Keratinocyte (primary cell): ENCODE measurements at regions not wholly inside any gene's neighbourhood (a gene's known extent, or its start where the extent isn't known, plus 50 kb on each side); places are given as distances from the start of the nearest gene placed in this dataset.

ENCODE experiments used
- CTCF ChIP-seq, 3 experiments: IDR thresholded peaks in 1 of 3; conservative IDR thresholded peaks in 1 of 3; optimal IDR thresholded peaks in 1 of 3; 2 replicates in 2 of 3; 3 replicates in 1 of 3; pipeline versions ENCODE3 to v1.5.1; 2011; ENCODE audit warnings: low read length in 3 of 3, mild to moderate bottlenecking in 3 of 3, moderate library complexity in 2 of 3, control low read depth in 1 of 3, inconsistent platforms in 1 of 3; ENCODE audit not compliant: insufficient read depth in 2 of 3; ENCODE audit errors: extremely low read depth in 1 of 3
- EZH2 ChIP-seq: IDR thresholded peaks from one replicate; pipeline ENCODE4 v1.6.1; 2012; ENCODE audit warnings: inconsistent platforms, mild to moderate bottlenecking, low read length, moderate library complexity

GRCh38 chr12:67752226-67752732 is 103.7 kb downstream of the DYRK2 start:
- TF ChIP-seq CTCF (optimal IDR thresholded peaks at IDR 0.05 in 1 of 3, IDR thresholded peaks at IDR 0.05 in 1 of 3, conservative IDR thresholded peaks at IDR 0.05 in 1 of 3; ENCODE audit: extremely low read depth in 1 of 3, insufficient read depth in 2 of 3, low read length in 3 of 3) (no peak), EZH2 (no peak)
